CD4-positive, alpha-beta T cell treated with Interleukin-4 for 4 hours (primary cell): ENCODE measurements at regions not wholly inside any gene's neighbourhood (a gene's known extent, or its start where the extent isn't known, plus 50 kb on each side); places are given as distances from the start of the nearest gene placed in this dataset.
"Not testable (repeated sequence)": the region's sequence is repeated elsewhere in the genome, so short reads cannot be mapped to it uniquely, and the experiment has no call there.

Source experiments
- DNase-seq: peaks from one replicate; pipeline ENCODE4 v3.0.0-alpha.2; 2020

DNA sequence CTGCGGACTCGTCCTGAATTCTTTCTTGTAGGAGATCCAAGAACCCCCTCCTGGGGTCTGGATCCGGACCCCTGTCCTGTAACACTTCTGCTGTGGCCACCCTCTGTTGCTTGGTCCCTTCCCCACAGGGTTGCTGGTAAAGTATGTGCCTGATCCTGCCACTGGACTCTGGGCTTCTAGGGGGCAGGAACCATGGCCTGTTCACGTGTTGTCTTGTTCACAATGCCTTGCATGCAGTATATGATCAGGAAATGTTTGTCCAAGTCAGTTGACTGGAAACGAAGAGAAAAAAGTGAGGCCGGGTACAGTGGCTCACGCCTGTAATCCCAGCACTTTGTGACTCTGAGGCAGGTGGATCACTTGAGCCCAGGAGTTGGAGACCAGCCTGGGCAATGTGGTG is 139.3 kb upstream of the ALDH1B1 start:
- no peak for DNase-seq

DNA sequence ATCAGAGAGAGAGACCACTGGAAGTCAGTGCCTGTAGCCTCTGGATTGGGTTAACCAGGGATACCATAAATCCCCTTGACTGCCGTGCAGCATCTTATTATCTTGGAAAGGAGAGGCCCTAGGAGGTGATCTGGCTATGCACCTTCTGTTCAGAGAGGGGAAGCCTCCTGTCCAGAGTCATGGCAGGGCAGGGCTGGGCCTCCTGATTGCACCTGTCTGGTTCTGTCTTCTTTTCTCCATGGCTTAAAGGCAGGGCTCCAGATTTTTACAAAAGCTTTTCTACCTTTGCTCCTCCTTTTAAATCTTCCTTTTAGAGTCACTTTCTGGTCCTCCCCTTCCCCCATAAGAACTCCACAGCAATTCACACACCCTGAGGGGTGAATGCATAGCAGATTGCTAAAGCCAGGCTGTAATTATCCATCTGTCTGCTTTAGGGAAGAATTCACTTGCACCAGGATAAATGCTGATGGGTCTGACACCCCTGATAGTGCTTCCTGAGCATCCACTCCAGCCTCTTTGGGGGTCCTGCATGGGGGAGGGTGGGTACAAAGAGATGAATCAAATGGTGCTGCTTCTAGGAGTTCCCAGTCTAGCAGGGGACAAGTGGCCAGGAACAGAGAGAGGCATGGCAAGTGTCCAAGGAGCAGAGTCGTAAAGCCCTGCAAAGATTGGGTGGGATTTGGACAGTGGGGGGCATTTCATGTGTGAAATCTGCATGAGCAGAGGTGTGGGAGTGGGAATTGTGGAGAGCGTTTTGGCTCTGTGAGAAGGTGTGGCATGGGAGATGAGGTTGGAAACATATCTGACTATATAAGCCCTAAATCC is 141.3 kb upstream of the ALDH1B1 start:
- DNase-seq: no peak

DNA sequence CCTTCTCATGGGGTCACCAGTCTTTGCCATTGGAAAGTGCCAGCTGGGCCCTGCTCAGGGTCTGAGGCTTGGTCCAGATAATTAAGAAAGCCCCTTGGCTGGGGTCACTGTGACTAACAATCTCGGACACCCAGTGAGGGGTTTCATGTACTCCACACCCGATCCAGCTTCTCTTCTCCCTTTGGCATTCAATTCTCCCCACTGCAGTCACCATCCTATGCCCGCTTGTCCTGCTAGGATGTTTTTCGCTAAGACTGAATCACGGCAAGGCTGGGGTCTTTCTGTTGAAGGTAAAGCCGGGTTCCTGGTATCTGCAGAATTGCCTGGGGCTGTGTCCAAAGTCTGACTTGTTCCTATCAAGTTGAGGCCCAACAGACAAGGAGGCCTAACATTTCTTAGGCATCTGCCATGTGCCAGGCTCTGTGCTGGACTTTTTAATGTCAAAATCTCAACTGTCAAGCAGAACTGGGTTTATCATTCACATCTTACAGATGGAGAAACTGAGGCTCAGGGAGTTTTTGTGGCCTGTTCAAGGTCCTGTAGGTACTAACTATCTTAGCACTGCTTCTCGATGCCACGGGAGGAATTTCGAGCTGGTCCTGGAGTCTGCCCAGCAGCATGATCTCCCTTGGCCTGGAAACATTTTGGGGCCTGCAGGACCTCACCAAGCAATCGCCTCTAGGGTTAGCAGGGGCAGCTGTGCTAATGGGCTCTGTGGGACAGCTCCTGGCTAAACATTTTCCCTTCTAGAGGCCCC is 142.0 kb upstream of the ALDH1B1 start:
- no peak for DNase-seq

DNA sequence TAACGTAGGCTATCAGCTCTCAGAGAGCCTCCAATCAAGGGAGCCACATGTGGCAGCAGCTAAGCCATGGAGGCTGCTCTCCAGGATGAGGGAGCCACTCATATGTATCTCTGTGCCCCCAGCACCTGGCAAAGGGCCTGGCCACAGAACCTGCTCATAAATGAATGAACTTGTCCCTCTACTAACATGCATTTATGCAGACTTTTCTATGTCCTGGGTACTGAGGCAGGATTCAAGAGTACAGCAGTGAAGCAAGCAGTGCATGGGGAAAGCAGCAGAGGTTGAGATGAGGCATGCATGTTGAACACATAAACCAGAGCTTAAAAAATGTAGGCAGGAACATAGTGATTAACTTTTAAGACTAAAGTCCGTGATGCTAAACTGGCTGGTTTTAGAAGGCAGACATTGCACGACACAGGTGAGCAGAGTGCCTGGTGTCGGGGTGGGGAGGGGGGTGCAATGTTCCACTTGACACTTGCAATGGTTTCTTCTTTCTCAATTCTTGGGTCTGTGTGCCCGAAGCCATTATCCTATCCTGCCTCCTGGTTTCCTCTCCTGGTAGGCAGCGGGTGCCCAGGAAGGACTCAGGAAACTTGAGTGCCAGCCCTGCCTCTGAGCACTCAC is 142.8 kb upstream of the ALDH1B1 start:
- no peak for DNase-seq

DNA sequence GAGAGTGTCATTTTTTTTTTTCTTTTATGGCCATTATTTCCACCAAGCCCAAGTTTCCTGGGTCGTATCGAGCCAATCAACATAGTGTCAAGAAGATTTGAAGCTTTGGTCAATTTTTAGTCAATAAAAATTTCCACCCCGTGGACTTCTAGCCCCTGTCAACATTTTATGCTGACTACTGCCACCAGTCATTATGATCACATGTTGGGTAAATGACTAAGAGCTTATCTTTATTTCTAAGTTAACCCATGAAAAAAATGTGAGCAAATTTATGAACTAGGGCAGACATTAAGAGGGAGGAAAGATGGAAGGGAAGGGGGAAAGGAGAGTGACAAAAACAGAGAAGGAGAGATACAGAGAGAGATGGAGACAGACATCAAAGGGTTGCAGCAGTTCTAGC is 143.5 kb upstream of the ALDH1B1 start:
- no peak for DNase-seq

DNA sequence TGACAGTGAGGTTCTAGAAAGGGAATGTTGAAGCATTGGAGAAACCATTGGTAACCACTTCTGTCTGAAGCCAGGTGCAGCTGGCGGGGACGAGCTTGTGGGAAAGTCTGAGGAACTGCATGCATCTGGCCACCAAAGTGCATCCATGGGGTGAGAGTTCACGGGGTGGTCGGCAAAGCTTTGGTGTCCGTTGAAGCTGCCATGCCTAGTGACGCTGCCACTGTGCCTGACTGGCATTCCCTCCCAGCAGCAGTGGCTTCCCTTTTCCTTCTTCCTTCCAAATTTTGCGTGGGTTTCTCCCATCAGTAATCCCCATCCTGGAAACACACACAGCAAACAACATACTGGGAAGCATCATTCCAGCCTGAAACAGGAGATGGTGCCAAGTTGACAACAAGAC is 145.7 kb upstream of the ALDH1B1 start:
- no peak for DNase-seq

DNA sequence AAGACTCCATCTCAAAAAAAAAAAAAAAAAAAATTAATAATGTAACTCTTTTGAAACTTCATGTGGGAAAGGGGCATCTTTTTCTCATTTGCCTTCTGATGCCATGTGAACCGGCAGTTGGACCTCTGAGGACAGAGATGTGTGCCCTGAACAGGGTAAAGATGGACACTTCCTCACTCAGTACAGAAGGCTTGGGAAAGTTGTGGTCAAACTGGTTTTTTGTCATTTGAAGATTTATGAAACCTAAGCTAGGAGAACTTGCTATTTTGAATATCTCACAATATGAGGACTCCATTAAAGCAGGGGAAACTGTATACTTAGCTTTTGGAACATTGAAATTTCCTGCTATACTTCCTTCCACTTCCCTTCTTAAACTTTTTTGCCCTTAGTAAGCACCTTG is 147.5 kb upstream of the ALDH1B1 start:
- DNase-seq: no peak

DNA sequence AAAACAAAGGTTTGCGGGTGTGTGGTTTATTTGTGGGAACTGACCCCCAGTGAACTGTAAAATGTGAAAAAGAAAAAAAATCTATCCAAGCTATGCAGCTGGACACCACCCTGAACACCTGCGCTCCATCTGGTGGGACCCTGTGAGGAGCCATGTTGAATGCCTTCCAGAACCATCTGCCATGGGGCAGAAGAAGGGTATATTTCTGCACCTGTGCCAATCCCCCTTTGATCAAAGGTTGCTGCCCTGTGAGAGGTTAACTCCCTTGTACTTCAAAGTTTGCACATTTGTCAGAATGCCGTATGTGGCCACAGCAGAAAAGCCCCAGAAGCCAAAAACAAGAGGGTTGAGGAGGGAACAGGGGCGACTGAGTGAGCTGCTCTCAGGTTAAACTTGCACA is 148.5 kb upstream of the ALDH1B1 start:
- DNase-seq: no peak

DNA sequence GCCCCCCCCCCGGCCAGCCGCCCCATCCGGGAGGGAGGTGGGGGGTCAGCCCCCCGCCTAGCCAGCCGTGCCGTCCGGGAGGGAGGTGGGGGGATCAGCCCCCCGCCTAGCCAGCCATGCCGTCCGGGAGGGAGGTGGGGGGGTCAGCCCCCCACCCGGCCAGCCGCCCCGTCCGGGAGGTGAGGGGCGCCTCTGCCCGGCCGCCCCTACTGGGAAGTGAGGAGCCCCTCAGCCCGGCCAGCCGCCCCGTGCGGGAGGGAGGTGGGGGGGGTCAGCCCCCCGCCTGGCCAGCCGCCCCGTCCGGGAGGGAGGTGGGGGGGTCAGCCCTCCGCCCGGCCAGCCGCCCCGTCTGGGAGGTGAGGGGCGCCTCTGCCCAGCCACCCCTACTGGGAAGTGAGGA is 150.4 kb upstream of the ALDH1B1 start:
- DNase-seq: not testable (repeated sequence)

DNA sequence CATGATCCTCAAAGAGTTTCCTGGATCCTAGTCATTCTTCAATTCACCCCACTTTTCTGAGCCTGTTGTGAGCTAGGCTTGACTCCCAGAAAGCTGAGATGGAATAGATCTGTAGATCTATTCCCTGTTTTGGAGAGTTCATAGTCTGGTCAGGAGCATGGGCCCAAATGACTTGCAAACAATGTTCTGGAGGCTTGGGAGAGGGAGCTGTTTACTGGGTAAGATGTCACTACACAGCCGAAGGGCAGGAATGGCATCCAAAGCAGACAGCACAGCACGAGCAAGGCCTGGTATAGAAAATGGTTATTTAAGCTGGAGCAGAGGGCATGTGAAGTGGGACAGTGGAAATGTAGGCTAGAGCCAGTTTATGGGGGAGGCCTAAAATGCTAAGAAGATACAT is 152.5 kb upstream of the ALDH1B1 start:
- no peak for DNase-seq

DNA sequence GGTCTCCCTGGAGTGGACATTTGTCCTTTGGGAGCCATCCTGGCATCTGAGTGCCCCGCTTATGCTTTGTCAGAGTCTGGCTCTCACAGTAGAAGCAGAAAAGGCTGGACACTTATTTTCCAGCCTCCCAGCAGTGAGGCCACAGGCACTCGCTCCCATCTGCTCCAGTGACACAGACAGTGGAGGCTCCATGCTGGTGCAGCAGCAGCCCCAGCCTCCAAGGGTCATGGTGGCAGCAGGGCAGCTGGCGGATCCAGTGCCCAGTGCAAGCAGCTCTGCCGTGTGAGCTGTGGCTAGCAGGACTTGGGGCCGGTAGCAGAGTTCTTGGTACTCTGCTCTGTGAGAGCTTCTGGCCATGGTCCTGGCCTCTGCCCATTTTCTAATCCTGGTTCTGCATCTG is 157.3 kb upstream of the ALDH1B1 start:
- DNase-seq: no peak

DNA sequence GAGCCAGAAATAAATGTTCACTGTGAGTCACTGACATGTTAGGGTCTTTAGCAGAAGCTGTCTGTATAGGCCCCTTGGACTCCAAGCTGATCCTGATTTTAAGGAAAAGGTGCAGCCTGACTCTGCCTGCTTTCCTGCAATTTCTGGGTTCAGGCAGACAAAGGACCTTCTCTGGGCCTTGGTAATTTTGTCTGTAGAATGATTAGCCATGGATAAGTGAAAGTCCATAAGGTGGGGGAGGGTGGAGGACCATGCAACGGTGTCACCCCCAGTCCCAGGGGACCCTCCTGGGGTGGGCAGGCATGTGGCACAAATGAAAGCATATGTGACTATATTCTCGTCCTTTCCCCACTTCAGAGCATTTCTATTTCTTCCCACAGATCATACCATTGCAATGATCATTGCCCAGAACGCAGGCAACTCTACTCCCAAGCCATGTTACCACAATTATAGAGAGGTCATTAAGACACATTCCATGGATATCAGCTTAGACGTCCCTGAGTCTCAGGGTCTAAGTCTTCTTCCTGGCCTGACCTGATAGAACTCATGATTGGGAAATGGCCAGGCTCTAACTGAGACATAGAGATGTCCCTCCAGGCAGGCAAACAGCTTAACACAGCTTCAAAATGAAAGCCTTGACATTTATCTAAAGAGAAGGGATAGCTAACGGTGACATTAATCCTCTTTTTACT is 157.9 kb upstream of the ALDH1B1 start:
- DNase-seq: no peak

DNA sequence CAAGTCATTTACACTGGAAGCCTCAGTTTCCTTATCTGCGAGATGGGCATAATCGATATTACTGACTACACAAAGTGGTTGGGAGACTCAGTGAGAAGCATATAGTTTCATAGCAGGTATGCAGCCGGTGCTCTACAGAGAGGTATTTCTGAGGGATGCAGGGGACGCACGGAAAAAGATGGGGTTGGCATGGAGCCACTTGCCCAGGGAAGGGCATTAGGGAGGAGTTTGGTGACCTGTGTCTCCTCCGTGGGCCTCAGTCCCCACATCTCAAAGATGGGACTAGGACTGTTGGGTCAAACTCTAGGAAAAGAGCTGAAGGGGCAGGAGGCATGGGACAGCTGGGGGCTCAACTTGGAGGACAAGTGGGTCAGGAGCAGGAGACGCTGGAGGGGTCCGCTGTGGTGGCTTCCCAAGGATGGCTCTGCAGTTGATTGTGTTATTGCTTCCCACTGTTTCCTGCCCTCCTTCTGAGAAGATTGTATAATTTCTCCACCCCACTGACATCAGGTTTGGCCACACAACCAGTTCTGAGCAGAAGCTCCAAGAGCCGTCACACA is 158.6 kb upstream of the ALDH1B1 start:
- no peak for DNase-seq

DNA sequence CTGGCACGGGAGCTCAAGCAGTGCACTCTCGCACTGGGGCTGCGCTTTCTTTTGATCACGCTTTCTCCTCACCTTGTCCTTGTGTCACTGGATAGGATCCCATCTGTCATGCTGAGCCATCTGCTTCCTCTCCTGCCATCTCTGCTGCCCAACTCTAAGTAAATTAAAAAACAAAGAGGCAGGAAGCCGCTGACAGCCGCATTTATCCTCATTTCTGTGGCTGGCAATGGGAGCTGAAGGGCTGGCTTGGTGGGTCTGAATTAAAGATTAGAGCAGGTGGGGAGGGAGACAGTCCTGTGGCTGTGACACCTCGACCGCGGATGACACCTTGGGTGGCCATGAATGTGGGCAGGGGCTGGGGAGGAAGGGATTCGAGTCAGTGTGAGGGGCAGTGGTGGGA is 159.2 kb upstream of the ALDH1B1 start:
- DNase-seq: no peak

DNA sequence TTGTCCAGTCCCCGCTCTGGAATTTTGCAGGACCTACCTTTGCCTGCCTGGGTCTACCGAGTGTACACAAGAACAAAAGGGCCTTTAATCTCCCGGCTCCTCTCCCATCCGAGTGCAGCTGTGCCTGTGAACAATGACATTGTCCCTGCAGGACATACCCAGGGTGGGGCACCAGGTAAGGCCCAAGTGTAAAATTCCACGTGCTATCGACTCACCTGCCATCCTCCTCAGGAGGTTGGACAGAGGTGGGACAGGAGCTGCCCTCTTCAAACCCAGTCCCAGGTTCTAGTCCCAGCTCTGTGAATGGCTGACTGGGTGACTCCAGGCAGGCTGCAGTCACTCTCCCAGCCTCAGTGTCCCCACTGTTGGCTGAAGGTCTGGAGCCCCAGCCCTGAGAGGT is 159.6 kb upstream of the ALDH1B1 start:
- no peak for DNase-seq

DNA sequence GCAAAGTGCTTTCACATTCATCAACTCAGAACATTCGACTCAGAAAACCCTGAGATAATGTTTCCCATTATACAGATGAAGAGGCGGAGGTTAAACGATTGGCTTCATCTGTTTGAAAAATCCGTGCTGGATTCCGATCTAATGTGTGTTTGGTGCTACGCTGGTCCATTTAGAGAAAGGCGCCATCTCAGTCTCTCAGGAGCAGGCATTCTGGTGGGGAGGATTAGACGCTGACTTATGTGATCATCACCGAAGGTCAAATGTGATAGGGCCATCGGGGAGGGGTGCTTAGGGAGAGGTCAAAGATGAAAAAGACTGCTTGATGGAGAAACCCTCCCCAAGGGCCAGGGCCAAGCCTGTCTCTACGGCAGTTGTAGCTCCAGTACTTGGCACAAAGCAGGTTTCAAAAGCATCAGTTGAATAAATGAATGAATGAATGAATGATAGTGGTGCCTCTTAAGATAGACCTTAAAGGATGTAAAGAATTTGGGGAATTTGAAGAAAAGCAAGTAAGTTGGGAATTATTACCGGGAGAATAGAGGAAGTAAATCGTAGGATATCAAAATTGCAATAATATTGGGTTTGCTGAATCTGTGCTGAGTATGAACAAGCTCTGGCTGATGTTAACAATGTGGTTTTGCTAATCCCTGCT is 160.6 kb upstream of the SHB start:
- DNase-seq: no peak

DNA sequence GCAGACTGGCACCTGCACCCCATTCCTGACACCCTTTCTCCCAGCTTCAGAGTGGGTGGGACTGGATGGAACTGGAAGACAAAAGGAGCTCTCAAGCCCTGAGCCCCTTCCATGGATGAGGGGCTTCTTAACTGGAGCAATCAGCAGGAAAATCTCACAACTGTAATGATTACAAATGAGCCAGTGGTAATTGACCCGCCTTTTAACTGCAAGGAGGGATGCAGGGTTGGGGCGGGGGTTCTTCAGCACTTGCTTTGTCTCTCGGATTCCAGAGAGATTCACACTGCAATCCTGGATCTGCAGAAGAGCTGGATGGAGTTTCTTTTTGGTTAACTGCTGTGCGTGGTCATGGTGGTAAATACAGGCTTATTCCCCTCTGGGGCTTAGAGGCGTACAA is 160.1 kb upstream of the SHB start:
- no peak for DNase-seq

DNA sequence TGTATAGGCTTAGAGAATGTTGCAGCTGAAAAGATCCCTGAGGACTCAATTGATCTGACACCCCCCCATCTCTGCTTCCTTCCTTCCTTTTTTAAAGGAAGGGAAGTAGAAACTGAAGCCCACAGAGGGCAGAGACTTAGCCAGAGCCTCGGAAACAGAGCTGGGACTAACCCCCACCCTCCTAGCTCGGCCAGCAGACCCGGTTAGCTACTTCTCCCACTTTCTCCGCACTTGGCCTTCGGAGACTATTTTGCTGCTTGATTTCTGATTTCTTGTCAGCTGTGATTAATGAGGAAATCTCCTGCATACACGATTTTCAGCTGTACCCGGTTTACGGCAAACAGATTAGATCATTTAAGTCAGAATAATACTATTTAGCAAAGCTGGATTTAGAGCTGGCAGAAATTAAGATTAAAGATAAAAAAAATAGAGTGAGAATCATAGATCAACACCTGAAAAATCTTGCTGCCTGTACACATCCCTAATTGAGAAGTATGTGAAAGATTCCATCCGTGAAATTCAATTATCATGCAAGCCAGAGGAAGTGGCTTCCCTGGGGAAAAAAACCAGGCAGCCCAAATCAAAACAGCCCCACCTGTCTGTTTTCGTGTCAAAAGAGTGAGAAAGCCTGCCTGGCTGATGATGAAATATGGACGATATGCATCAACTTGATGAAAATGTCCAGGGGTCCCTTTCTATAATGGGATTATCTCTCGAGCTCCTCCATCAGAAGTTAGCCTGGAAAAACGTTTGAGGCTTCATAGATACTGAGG is 159.5 kb upstream of the SHB start:
- DNase-seq: no peak

DNA sequence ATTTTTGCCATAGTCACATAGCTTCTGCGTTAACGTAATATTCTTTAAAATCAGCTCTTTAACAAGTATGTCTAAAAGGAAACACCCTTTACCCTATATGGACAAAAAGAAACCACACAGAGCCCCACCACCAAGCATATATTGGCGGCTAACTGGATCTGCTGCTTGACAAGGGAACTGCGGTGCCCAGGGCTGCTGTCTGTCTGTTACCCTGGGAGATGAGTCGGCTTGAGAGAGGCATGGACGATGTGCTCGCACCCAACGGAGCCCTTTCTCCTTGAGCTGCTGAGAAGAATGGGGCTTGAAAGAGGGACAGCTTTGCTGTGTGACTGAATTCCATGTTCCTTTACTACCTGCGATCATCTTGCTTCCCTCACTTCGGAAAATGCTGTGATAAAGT is 158.6 kb upstream of the SHB start:
- peak; percentile 50 for DNase-seq

DNA sequence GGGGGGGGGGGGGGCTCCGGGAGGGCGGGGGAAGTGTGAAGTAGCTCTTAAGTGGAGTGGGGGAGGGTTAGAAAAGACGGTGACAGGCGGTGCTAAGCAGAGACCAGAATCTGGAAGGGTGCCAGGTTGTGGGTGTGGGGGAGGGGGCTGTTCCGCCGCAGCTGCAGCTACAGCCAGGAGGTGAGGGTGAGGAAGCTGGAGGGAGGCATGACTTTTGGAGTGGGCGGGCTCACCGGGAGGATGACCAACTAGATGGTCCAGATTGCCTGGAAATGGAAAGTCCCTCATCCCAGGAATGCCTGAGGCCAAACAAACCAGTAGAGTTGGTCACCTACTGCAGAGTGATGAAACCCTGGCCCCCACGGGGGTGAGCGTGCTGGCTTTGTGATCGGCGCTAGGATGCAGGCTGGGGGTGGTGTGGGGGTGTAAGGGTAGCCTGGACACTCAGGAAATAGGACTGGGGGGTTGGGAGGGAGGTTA is 158.1 kb upstream of the SHB start:
- DNase-seq: peak; percentile 56

DNA sequence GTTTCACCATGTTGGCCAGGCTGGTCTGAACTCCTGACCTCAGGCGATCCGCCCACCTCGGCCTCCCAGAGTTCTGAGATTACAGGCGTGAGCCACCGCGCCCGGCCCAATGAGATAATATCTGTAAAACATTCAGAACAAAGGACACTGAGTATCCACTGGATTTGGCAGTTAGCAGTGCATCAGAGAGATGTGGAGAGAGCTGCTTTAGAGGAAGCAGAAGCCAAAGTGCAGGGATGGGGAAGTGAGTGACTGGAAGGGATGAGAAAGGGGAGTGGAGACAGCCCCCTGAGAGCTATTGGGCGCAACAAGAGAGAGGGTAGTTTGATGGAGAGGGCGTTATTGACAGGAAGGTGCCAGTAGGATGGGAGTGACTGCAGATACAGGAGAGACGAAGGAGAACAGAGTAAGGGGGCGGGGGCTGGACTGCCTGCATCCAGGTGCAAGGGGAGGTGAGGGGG is 157.5 kb upstream of the SHB start:
- DNase-seq: no peak

DNA sequence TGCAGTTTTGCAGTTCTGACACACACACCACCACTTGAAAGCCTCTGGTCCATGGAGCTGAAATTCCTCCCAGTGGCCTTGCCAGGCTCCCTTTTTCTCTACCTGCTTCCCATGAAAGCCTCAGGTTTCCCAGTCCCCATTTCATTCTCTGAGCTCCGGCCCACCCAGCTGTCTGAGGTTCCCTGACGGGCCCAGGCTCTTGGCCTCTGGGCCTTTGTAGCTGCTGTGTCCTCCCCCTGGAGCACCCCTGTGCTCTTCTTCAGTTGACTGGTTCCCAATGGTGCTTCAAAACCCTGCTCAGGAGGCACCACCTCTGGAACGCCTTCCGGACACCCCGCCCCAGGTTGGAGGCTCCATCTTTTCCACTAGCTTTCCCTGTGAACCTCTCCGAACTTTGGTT is 155.9 kb upstream of the SHB start:
- no peak for DNase-seq
